Vagina (tissue), 2 donors: ENCODE measurements at regions not wholly inside any gene's neighbourhood (a gene's known extent, or its start where the extent isn't known, plus 50 kb on each side); places are given as distances from the start of the nearest gene placed in this dataset.

ENCODE experiments used
- DNase-seq, 2 donors: peaks; one replicate each; pipeline ENCODE4 v3.0.0-alpha.2; 2017; ENCODE audit errors: extremely low spot score in 2 of 2
- H3K27ac ChIP-seq: fragments of 200-600 bp; sonication (generic); one replicate; pipeline ENCODE4 v1.5.1; 2019
- H3K27me3 ChIP-seq: fragments of 200-600 bp; sonication (generic); one replicate; pipeline ENCODE4 v1.5.1; 2019
- H3K36me3 ChIP-seq, 2 donors: fragments of 200-600 bp; sonication (generic); one replicate each; pipeline ENCODE4 v1.5.1; 2017 to 2019
- H3K4me1 ChIP-seq: fragments of 200-600 bp; sonication (generic); one replicate; pipeline ENCODE4 v1.5.1; 2019
- H3K4me3 ChIP-seq, 2 donors: fragments of 200-600 bp; sonication (generic); 1 replicate in 1 of 2; 2 replicates in 1 of 2; pipeline ENCODE4 v1.5.1; 2016 to 2019
- H3K9me3 ChIP-seq: fragments of 200-600 bp; sonication (generic); one replicate; pipeline ENCODE4 v1.5.1; 2019
- CTCF ChIP-seq, 3 experiments: fragments of 450-650 bp in 2 of 3; fragments of 200-600 bp in 1 of 3; sonication (generic) in 1 of 3; IDR thresholded peaks; one replicate each; pipeline ENCODE4 v1.5.1; 2017 to 2019; ENCODE audit warnings: antibody characterized with exemption in 3 of 3, mild to moderate bottlenecking in 2 of 3, moderate library complexity in 2 of 3
- POLR2A ChIP-seq, 2 donors: fragments of 450-650 bp; IDR thresholded peaks; one replicate each; pipeline ENCODE4 v1.6.1; 2017; ENCODE audit warnings: antibody characterized with exemption in 2 of 2, mild to moderate bottlenecking in 2 of 2, moderate library complexity in 2 of 2
- POLR2AphosphoS5 ChIP-seq, 2 donors: sonication (generic); formaldehyde crosslinking; IDR thresholded peaks; one replicate each; pipeline ENCODE4 v1.9.0; 2017; ENCODE audit warnings: antibody characterized with exemption in 2 of 2, mild to moderate bottlenecking in 2 of 2, low read depth in 1 of 2; ENCODE audit not compliant: insufficient read depth in 1 of 2
- intact Hi-C: fragments of 100-400 bp; cut with DNase I; formaldehyde crosslinking; loops from one replicate; pipeline ENCODE4 v1.15.1; 2023

- Histone ChIP-seq H3K4me3 (no peak overlapping the region), H3K27ac (peak overlapping the region; percentile 66), H3K36me3 (no peaks in the 10 kb centered on the region), H3K9me3 (no peaks in the 10 kb centered on the region), H3K27me3 (no peaks in the 10 kb centered on the region), H3K4me1 (peaks cover 38% of the 10 kb centered on the region)
- no peak for DNase-seq
- intact Hi-C loops: no loop called here
- no peak for TF ChIP-seq POLR2A (IDR thresholded peaks at IDR 0.05)
- TF ChIP-seq POLR2AphosphoS5 (IDR thresholded peaks at IDR 0.05; ENCODE audit: insufficient read depth in 1 of 2, low read depth in 1 of 2): peak; percentile 48 to 82
- no peak for TF ChIP-seq CTCF (IDR thresholded peaks at IDR 0.05)
These were observed 151.1 kb upstream of the MAF start for GRCh38 chr16:79751471-79752184.

- H3K4me1 ChIP-seq: peaks cover 38% of the 10 kb centered on the region
- peak overlapping the region; percentile 66 for H3K27ac ChIP-seq
- no peaks in the 10 kb centered on the region for H3K36me3 ChIP-seq
- intact Hi-C loops: no loop called here
- no peaks in the 10 kb centered on the region for H3K27me3 ChIP-seq
- DNase-seq: no peak
- TF ChIP-seq CTCF (IDR thresholded peaks at IDR 0.05) (no peak), POLR2AphosphoS5 (IDR thresholded peaks at IDR 0.05; ENCODE audit: insufficient read depth in 1 of 2, low read depth in 1 of 2) (no peak), POLR2A (IDR thresholded peaks at IDR 0.05) (no peak)
- no peak overlapping the region for H3K4me3 ChIP-seq
- H3K9me3 ChIP-seq: no peaks in the 10 kb centered on the region
These were observed 149.8 kb upstream of the MAF start for GRCh38 chr16:79750311-79750710.

GRCh38 chr16:79748629-79749028, 148.1 kb upstream of the MAF start:
- Histone ChIP-seq H3K36me3 (no peaks in the 10 kb centered on the region), H3K27me3 (no peaks in the 10 kb centered on the region), H3K9me3 (no peaks in the 10 kb centered on the region), H3K4me3 (no peak overlapping the region), H3K27ac (no peak overlapping the region), H3K4me1 (peaks cover 24% of the 10 kb centered on the region)
- no peak for TF ChIP-seq POLR2A (IDR thresholded peaks at IDR 0.05)
- no peak for TF ChIP-seq POLR2AphosphoS5 (IDR thresholded peaks at IDR 0.05; ENCODE audit: insufficient read depth in 1 of 2, low read depth in 1 of 2)
- TF ChIP-seq CTCF (IDR thresholded peaks at IDR 0.05): no peak
- no peak for DNase-seq
- intact Hi-C loops: no loop called here

- no peak for DNase-seq
- H3K27ac ChIP-seq: no peak overlapping the region
- H3K27me3 ChIP-seq: no peaks in the 10 kb centered on the region
- no peak overlapping the region for H3K4me3 ChIP-seq
- H3K9me3 ChIP-seq: no peaks in the 10 kb centered on the region
- no peaks in the 10 kb centered on the region for H3K36me3 ChIP-seq
- no peak for TF ChIP-seq CTCF (IDR thresholded peaks at IDR 0.05)
- TF ChIP-seq POLR2AphosphoS5 (IDR thresholded peaks at IDR 0.05; ENCODE audit: insufficient read depth in 1 of 2, low read depth in 1 of 2): no peak
- TF ChIP-seq POLR2A (IDR thresholded peaks at IDR 0.05): no peak
- intact Hi-C loops: no loop called here
- peaks cover 20% of the 10 kb centered on the region for H3K4me1 ChIP-seq
These were observed 147.2 kb upstream of the MAF start for GRCh38 chr16:79747688-79748087.

GRCh38 chr16:79740252-79740651, 139.7 kb upstream of the MAF start:
- Histone ChIP-seq H3K27me3 (no peaks in the 10 kb centered on the region), H3K4me3 (no peak overlapping the region), H3K36me3 (no peaks in the 10 kb centered on the region), H3K4me1 (no peaks in the 10 kb centered on the region), H3K27ac (no peak overlapping the region), H3K9me3 (no peaks in the 10 kb centered on the region)
- intact Hi-C loops: no loop called here
- TF ChIP-seq POLR2AphosphoS5 (IDR thresholded peaks at IDR 0.05; ENCODE audit: insufficient read depth in 1 of 2, low read depth in 1 of 2) (no peak), POLR2A (IDR thresholded peaks at IDR 0.05) (no peak), CTCF (IDR thresholded peaks at IDR 0.05) (no peak)
- no peak for DNase-seq
